ENCODE measurements at regions not wholly inside any gene's neighbourhood (a gene's known extent, or its start where the extent isn't known, plus 50 kb on each side); places are given as distances from the start of the nearest gene placed in this dataset.

DNA sequence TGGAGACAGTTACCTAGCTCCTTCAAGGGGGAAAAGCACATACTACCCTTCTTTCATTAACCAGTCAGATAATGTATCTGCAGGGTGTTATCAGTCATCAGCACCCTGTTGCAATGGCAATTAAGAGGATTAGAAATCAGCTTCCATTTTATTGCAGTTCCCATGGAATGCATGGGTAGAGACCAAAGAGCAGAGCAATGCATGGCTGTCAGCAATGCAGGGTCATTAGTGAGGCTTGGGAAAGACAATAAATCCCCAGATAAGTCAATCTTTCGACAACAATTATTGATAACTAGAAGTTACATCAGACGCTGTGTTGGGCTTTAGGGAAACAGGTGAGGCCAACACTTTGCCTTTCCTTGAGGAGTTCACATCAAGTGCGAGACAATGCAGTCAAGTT is 150.9 kb downstream of the MAFB start:
- no peak for DNase-seq

DNA sequence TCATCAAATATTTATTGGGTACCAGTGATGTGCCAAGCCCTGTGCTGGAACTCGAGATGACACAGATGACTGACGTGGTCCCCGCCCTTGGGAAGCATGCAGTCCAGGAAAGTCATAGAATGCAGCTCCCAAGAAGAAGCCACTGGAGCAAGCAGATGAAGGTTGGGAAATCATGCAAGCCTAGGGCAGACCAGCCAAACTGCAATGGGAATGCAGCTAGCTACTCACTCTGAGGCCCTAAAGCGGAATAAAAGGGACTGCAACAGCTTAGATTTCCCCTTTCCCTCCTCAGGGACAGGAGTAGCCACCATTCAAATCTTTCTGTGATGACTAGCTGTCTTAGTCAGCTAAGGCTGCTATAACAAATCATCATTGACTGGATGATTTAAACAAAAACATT is 152.2 kb downstream of the MAFB start:
- peak; percentile 34 for DNase-seq

DNA sequence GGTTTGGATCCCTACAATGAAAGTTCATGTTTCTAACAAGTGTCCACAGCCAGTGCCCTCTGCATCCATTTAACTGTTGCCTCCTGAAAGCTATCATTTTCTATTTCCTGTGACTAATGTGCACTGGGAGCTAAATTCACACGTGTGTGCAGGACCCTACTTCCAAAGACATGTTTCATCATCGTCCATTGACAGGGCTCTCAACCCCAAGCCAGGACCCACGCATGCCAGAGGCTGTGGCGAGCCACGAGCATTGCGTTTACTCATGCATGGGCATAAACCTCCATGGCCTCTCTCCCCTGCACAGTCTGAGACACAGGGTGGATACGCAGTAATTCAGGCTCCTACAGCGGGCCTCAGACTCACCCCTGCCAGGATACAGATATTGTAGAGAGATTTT is 153.2 kb downstream of the MAFB start:
- DNase-seq: peak; percentile 12

DNA sequence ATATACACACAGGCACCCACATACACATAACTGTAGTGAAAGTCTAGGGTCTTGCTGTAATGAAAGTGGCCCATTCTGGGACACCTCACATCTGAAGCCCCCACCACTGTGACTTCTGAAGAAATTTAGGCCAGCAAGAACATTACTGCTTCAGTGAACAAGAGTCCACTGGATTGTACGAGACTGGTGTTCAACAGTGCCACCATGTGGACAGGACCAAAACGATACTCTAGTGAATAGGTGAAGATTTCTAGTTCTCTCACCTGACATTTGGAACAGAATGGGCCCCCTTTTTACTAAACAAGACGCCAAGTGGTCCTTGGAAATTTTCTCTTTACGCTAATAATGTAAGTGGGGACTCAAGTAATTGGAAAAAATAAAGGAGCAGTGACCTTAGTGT is 156.9 kb downstream of the MAFB start:
- no peak for DNase-seq

DNA sequence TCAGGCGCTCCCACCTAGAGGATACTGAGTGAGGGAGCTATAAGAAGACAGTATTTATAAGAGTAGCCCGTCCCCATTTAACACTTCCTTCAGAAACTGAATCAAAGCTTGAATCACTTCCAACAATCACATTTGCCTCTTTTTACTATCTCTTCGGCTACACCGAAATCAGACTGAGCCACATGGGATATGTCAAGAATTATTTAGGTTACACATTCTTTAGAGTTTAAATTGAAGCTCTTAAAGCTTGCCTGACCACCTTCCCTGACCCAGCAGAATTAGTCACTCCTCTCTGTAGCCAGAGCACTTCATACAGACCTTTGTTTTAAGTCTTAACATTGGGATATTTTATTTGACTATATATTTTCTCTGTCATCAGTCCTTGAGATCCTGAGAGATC is 163.7 kb downstream of the MAFB start:
- DNase-seq: peak; percentile 90

DNA sequence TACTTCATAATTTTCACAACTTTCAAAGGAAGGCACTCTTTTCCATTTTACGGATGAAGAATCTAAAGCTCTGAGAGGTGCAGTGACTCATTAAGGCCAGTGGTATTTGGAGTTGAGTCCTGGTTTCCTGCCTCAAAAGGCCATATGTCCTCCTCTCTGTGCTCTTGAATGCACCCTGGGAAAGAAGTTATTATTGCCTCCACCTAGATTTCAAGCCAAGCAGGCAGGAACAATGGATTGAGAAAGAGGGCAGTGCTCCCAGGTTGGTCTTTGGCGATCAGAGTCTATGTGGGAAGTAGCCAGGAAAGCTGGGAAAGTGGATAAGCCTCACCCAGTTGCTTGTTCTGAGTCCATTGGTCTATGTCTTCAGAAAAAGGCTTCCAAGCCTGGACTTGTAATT is 165.0 kb downstream of the MAFB start:
- DNase-seq: no peak

DNA sequence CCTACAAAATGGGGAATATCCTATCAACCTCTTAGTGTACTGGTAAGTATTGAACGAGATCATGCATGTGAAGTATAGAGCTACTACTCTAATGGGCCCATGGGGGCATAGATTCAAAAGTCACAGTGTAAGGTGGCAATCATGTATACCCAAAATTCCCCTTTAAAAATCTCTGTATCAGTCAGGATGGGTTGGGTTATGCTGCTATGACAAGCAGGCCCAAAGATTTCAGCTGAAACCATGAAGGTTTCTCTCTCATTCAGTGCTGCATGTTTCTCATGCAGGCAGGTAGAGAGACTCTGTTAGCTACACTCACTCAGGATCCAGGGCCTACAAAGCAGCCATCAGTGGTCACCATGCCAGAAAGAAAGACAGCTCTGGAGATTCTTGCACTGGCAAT is 166.6 kb downstream of the MAFB start:
- DNase-seq: no peak

DNA sequence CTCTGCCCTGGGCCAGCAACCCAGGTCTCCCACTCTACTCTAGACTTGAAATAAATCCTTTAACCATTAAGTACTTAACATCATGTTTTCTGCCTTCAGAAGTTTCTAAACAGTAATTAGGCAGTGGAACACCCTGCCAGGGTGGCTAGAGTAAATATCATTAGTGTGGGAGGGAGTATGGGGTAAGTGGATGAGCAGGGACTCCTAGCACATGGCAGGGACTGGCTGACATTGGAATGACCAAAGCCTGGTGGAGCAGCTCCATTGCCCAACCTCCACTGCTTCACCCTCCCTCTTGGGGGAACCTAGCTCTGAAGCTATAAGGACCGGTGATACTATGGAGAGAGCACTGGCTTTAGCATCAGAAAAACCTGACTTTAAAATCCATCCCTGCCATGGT is 167.1 kb downstream of the MAFB start:
- DNase-seq: no peak

DNA sequence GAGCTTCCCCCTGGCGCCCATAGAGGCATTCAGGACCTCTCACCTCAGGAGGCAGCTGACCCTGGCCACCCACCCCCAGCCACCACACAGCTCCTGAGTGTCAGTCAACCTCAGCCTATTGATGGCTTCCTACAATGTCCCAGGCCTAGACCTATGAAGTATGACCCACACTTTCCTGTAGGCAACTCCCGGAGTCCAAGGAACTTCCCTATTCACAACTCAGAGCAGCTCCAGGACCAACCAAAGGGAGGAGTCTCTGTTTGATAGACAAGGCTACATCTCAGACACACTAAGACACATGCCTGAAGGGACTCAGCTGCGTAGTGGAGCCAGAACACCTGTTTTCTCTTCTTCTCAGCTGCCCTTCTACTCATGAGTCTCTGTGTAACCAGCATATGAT is 169.1 kb downstream of the MAFB start:
- DNase-seq: no peak

DNA sequence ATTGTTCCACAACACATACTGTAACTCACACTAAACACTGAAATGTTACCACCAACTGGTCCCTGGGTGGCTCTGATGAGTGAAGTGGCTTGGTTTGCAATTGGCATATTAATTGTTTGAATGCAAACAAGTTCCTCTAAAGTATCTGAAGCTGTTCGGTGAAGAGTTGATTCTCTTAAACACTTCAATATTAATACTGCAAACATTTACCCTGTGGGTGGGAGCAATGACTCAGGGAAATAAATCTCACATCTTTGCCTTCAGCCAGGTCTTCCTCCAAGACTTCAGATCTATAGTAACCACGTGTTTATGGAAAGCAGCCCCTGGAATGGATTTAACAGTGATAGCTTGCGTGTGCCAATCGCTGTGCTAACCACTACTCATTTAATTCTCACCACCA is 176.0 kb downstream of the MAFB start:
- peak; percentile 33 for DNase-seq

DNA sequence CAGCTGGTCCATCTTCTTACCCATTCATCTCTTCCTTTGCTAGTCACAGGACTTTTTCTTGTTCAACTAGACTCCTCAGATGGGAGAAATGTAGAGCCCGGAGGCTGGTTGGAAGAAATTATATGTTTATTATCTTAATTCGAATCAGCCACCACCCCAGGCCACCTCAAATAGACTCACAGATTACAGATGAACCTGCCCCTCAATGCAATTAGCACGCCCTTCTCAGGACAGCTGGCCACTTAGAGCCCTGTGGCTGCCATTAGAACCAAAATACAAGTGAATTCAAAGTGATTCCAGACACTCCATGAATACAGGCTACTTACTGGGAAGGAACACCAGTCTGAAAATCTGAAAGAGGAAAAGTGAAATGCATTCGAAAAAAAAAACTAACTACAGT is 176.4 kb downstream of the MAFB start:
- DNase-seq: no peak

DNA sequence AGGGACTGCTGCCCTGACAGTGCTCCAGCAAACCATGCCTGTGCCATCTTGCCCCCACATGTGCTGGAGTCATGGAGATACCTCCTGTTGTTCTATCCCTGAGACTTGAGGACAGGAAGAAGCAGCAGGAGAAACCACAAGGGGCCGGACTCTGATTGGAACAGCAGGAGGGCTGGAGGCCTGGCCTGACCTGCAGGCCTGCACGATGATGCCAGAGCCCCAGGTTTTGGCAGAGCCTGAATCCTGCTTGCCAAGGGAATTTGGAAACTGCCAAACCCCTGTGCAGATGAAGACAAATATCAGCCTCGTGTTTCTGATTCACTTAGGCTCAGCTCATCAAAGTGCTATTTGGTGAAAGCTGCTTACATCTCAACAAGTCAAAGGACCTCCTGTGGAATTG is 177.6 kb downstream of the MAFB start:
- peak; percentile 84 for DNase-seq

DNA sequence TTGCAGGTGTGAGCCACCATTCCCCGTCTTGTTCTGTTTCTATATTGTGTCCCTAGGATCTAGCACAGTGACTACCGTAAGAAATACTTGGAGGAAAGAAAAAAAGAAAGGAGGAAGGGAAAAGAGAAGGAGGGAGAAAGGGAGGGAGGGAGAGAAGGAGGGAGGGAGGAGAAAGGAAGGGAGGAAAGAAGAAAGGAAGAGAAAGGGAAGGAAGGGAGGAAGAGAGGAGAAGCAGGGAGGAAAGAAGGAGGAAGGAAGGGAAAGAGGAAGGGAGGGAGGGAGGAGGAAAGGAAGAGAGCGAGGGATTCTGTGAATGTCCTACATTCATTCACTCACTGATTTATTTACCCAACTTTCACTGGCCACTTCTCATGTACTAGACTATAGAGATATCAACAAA is 178.4 kb downstream of the MAFB start:
- no peak for DNase-seq

DNA sequence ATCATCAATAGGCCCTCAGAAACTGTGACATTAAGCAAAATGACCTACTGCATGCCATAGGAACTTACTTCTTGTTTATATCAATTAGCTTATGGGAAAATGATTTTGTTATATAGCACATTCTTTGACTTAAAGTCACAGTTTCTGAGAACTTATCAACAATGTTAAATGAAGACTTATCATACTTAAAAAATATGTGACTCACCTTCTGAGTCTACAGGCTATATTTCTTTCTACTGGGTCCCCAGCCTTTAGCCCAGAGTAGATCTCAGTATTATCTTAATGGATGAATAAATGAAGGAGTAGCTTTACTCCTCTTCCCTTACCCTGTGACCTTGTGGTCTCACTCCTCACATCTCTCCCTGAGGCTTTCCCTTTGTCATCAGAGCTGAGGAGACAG is 180.2 kb downstream of the MAFB start:
- peak; percentile 26 for DNase-seq

DNA sequence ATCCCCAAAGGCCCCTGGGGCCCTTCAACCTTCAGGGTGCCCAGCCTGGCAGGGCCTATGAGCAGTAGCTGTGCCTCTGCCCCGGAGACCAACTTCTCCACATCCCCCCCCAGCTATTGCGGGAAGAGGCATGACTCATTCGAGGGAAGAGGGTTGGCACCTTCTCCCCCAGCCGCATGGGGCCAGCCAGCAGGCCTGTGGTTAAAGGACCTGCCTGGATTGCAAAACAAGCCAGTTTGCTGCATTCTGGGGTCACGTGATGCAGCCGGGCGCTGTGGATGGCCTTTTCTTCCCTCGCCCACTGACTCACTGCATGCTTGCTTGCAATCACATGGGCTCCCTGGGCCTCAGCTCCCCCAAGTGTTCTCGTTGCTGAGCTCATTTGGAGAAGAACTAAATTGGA is 182.5 kb downstream of the MAFB start:
- DNase-seq: peak; percentile 98

DNA sequence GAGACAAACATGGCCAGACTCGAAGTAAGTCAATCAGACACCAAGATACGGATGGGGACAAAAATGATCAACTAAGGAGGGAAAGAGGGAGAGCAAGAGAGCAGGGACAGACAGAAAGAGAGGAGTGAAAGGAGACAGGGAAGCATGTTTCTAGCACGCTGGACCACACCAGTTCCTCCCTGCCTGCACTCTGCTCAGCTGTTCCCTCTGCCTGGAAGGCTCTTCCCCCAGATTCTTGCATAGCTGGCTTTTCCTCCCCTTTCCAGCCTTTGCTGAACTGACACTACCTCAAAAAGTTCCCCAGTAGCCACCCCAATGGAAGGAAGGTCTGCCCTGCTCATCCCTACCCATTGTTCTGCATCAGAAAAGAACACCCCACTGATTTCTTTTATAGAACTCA is 185.9 kb downstream of the MAFB start:
- DNase-seq: no peak

DNA sequence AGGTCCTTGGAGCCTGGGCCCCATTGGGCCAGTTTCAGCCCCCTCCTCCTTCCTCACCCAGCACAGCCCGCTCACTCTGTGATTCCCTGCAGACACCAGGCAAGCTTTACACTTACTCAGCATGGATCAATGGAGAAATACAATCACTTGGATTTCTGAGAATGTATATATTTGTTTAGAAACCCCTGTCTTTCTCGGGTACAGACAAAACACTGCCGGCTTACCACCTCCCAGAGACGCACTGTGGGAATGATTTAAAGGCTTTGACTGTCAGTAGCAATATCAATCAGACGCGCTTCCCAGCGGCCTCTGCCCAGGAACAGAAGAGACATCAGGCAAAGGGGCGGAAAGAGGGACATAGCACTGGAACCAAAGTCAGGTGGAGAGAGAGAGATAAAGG is 186.5 kb downstream of the MAFB start:
- DNase-seq: no peak

DNA sequence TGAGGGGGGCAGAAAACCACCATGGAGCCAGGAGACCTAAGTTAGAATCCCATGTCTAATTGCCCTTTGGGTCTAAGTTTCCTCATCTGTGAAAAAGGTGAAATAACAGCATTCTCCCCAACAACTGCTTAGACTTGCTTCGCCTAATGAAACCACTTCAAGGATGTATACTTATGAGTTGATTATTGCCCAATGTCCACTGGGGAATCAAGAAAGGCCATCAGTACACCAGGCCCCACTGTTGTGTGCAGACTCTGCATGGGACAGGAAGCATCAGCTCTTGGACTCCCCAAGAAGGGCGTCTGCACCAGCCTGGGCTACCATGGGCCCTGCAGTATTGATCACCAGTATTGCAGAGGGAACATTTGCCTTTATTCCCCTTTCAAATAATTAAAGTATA is 189.6 kb downstream of the MAFB start:
- DNase-seq: no peak

DNA sequence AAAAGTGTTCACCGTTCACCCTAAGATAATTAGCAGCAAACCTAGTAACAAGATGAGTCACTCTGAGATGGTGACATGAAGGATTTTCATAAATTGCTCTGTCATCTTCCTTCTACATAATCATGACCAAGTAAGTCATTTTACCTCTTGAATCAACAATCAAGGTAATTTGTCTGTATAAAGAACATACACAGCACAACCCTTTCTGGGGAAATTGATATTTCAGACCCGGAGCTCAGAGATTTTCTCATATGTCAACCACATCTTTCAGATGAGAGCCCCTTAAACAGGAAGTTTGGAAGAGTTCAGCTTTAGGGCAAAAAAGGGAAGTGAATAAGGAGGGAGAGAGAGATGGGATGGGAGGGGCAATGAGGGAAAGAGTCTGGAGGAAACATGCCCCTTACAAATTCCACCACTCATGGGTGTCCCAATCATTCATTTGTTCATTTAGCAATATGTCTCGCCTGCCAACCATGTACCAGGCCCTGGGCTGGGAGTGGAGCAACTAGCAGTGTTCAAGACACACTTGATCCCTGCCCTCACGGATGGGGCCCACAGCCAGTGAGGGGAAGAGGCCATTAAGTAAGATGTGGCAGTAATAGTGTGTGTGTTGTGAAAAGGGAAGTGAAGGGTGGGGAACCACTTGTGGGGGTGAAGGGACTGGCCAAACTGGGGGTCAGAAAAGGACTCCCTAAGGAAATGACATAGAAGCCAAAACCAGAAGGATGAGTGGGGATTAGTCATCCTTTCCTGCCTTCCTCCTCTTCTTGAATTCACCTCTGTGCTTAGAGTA is 190.9 kb downstream of the MAFB start:
- no peak for DNase-seq

DNA sequence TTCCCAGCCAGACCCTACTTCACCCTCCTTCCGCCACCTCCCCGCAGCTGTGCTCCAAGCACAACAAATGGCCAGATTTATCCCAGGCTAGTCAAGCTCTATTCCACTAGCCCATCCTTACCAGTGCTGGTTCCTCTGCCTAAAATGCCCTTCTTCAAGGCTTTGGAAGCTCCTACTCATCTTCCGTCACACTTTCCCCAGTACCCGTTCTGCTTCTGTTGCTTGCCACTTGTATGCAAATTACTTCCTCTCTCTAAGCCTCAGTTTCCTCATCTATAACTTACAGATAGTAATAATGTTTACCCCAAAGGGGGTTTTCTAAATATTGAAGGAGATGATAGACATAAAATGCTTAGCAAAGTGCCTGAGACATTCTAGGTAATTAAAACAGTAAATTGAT is 193.1 kb downstream of the MAFB start:
- DNase-seq: no peak

DNA sequence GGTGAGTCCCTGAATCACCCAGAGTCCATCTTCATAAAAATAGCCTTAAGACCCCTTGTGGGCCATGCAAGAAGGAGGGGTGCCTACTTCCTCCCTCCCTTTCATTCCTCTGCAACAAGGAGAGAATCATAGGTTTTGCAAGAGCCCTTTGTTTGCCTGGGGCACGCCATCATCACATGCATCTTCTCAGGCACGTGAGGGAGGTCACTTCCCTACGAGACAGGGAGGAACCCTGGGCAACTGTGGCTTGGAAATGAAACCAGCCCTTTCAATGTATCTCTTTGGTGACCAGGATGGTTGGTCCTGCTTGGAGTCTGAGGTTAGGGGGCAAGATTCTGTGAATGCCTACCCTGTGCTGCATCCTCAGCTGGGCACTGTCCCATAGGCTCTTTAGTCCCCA is 194.8 kb downstream of the MAFB start:
- DNase-seq: no peak

DNA sequence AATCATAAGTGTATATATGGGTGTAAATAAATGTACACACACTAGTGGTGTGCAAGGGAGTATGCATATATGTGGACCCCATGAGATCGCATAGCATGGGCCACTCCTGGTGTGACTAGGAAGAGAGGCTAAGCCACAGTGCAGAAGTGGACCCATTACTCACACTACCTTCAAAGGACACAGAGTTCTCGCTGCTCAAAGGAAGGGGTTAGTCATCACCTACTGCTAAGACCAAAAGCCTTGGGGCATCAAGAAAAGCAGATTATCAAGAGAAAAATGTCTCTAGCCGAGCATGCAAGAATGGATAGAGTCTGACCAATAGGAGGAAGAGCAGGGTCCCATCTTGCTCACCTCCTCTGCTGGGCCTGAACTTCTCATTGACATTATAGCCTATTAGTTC is 195.5 kb downstream of the MAFB start:
- no peak for DNase-seq

DNA sequence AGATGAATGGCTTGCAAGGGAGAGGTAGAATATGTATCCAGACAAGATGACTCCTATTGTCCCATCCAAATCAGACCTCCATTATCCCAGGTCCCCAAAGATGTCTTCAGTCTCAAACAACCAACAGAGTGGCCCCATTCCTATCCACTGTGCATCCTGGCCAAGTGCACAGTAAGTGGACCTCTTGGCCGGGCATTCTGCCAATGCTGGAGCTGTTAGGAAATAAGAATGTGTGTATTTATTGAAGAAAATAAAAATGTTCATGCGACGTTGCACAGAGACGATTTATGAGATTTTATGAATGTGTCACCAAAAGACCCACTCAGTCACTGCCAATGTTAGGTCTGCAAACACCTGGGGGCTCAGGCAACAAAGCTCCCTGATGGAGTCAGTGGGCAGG is 196.0 kb downstream of the MAFB start:
- DNase-seq: peak; percentile 66

DNA sequence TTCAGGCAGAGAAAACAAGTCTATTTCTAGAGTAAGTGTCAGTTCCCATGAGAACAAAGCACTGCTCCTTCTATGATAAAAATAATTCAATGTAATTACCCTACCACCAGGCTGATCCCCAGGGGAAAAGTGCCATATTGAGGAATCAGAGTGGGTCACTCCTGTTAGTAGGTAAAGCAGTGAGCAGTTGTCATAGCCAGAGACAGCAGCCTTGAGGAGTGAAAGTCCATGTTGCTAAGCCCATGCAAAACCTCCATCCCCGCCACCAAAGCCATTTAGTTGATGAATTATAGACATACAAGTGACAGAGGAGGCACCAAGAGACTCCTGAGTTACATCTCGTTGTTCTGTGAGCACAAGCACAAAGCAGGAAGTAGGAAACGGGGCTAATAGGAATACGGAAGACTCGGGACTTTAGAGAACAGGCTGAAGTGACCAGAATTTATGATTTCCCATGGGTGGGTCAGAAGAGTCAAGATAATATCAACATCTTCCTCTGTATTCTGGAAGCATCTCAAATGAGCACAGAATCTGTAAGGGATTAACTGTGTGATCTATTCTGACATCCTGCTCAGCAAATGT is 197.9 kb downstream of the MAFB start:
- DNase-seq: no peak

DNA sequence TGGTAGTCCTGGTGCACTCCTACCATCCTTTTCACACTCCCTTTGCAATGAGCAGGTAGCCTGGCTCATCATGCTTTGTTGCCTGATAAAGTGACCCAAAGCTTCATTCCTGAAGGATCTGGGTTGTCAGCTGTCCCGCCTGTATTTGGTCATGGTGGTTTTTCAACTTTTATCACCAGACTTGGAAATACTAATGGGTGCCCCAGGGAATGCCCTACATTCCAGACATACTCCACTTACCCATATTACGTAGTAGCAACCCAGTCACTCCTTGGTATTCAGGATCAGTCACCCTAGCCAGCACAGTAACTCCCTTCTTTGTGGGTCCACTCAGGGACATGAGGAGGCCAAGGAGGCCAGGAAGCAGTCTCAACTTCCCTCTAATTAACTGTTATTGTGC is 199.2 kb downstream of the MAFB start:
- DNase-seq: peak; percentile 84

Data from fibroblast of skin of scalp (primary cell).